Heart right ventricle (tissue), 16 donors: ENCODE measurements at regions not wholly inside any gene's neighbourhood (a gene's known extent, or its start where the extent isn't known, plus 50 kb on each side); places are given as distances from the start of the nearest gene placed in this dataset.

ENCODE experiments used
- ATAC-seq, 8 donors: fragments of 200-7000 bp; cut with Tn5 transposase; one replicate each; pipeline ENCODE4 v1.9.1; 2020; ENCODE audit warnings: mild to moderate bottlenecking in 8 of 8, moderate library complexity in 8 of 8, moderate number of reproducible peaks in 1 of 8
- DNase-seq, 2 donors: peaks; one replicate each; pipeline ENCODE4 v3.0.0-alpha.2; 2020
- H3K27ac ChIP-seq, 10 donors: fragments of 200-600 bp; sonication (generic) in 2 of 10; one replicate each; pipeline versions ENCODE4 v1.5.0 to v1.8.0; 2020 to 2022; ENCODE audit warnings: mild to moderate bottlenecking in 3 of 10
- H3K27me3 ChIP-seq, 7 donors: fragments of 200-600 bp; one replicate each; pipeline ENCODE4 v1.8.0; 2021 to 2022; ENCODE audit warnings: mild to moderate bottlenecking in 2 of 7
- H3K36me3 ChIP-seq, 9 donors: fragments of 200-600 bp; sonication (generic) in 1 of 9; one replicate each; pipeline versions ENCODE4 v1.5.0 to v1.8.0; 2020 to 2022; ENCODE audit warnings: mild to moderate bottlenecking in 2 of 9
- H3K4me1 ChIP-seq, 9 donors: fragments of 200-600 bp; sonication (generic) in 1 of 9; one replicate each; pipeline versions ENCODE4 v1.5.0 to v1.8.0; 2020 to 2022; ENCODE audit warnings: mild to moderate bottlenecking in 4 of 9
- H3K4me3 ChIP-seq, 10 donors: fragments of 200-600 bp; sonication (generic) in 2 of 10; one replicate each; pipeline versions ENCODE4 v1.5.0 to v1.8.0; 2020 to 2022; ENCODE audit warnings: mild to moderate bottlenecking in 7 of 10, moderate library complexity in 2 of 10
- H3K9me3 ChIP-seq, 11 donors: fragments of 200-600 bp in 10 of 11; sonication (generic) in 2 of 11; one replicate each; pipeline versions ENCODE4 v1.5.0 to v1.8.0; 2013 to 2022; ENCODE audit warnings: mild to moderate bottlenecking in 2 of 11, control low read depth in 1 of 11, moderate library complexity in 1 of 11
- WGBS, 2 donors: extraction: QIAGEN DNeasy Blood & Tissue Kit; methylation state at CpG; one replicate each; pipeline ENCODE4 v1.1.7; 2013; ENCODE audit warnings: inconsistent platforms in 1 of 2; 5-methylcytosine and 5-hydroxymethylcytosine counted together
- intact Hi-C, 10 donors: fragments of 100-400 bp; cut with DNase I; formaldehyde crosslinking; loops; one replicate each; pipeline versions ENCODE4 v1.11.1 to v1.14.2; 2022
- TF ChIP-seq, protein P1 (sequence below), 9 donors: fragments of 200-600 bp; sonication (generic) in 2 of 9; IDR thresholded peaks; one replicate each; pipeline versions ENCODE4 v1.5.0 to v1.8.0; 2021 to 2022; ENCODE audit warnings: antibody characterized with exemption in 9 of 9, mild to moderate bottlenecking in 5 of 9, moderate library complexity in 1 of 9
- donor health status: Arrhythmogenic right ventricular cardiomyopathy.
- donor health status: ischemic (EF 13 %, LVEDD 7.1; RV severe dilation, severe dysfunction).
- donor health status: healthy with polysubstance abuse.
- donor health status: DM: no; HTN: yes; CAD: no.
- donor health status: DM: no; HTN: no; CAD: no.
- donor health status: ischemic (EF 25% LVEDD 6.9; RV normal size, moderate dysfunction).
- donor health status: ischemic (EF 25% LVEDD 5.7; RV mildly dilated, moderate dysfunction).
- donor health status: healthy.
- donor health status: DM: yes; HTN: yes; CAD: no.
- donor health status: Ischemic cardiomyopathy.
- donor health status: ischemic (EF 35%, LVEDD 5.7; RV mildly dilated, moderate dysfunction).
- donor health status: nonischemic (EF 11% LVEDD 7.7; RV severe dilation, severe dysfunction).
- donor health status: DM: yes; HTN: yes; CAD: no.
- donor health status: PGD.
- donor health status: ischemic (EF 29% LVEDD 5.4; RV normal size, mild dysfunction).
- donor health status: nonischemic (EF 23%, LVEDD 6.1; RV moderate dilation, normal function).

DNA sequence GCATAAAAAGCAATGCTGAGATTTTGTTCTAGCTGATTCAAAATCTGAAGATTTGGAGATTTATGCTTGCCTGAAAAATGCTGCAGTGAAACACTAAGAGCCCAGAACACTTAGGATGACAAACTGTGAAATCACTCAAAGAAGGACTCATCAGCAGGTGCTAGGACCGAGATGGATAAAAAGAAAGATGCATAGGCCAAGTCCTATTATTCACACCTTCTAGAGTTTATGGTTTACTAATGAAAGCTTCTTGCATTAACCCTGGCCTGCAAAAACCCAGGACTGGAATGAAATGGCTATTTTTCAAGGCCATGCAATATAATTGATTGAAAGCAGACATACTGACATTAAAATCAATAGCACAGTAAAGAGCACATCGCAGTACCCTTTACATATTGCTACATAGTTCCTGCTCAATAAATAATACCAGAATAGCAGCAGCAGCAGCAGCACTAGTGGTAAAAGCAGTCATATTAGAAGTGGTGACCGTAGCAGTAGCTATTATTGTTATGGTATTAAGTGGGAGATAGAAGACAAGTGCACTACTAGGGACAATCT is 161.7 kb downstream of the RAB38 start:
- H3K27ac ChIP-seq, result no peak overlapping the region
- DNase-seq (no peak), ATAC-seq (no peak)
- H3K36me3 ChIP-seq, result no peaks in the 10 kb centered on the region
- intact Hi-C loops, result no loop called here
- no peaks in the 10 kb centered on the region for H3K9me3 ChIP-seq
- TF ChIP-seq, protein P1, sequence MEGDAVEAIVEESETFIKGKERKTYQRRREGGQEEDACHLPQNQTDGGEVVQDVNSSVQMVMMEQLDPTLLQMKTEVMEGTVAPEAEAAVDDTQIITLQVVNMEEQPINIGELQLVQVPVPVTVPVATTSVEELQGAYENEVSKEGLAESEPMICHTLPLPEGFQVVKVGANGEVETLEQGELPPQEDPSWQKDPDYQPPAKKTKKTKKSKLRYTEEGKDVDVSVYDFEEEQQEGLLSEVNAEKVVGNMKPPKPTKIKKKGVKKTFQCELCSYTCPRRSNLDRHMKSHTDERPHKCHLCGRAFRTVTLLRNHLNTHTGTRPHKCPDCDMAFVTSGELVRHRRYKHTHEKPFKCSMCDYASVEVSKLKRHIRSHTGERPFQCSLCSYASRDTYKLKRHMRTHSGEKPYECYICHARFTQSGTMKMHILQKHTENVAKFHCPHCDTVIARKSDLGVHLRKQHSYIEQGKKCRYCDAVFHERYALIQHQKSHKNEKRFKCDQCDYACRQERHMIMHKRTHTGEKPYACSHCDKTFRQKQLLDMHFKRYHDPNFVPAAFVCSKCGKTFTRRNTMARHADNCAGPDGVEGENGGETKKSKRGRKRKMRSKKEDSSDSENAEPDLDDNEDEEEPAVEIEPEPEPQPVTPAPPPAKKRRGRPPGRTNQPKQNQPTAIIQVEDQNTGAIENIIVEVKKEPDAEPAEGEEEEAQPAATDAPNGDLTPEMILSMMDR (IDR thresholded peaks at IDR 0.05), result no peak
- no peaks in the 10 kb centered on the region for H3K27me3 ChIP-seq
- H3K4me1 ChIP-seq, result no peaks in the 10 kb centered on the region
- WGBS, 2 donors, result 70 to 74% methylated on average over 3 of the region's 3 CpGs
- H3K4me3 ChIP-seq, result no peak overlapping the region

DNA sequence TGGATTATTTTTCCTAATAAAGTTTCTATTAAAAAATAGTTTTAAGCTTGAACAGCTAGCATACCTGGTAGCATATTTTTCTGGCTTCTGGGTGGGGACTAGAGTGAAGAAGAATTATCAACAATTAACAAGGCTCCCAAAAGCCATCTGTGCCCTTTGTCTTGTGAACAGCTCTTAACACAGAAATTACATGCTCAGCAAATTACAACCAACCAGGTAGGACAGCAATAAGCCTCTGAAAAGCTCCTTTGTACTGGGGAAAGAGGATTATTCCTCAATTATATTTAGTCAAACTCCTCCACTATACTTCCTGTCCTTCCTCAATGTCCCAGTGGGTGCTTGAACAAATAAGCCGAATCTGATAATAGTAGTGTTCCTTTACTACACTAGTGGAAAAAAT is 162.8 kb downstream of the RAB38 start:
- Histone ChIP-seq H3K36me3 (no peaks in the 10 kb centered on the region), H3K9me3 (no peaks in the 10 kb centered on the region), H3K4me3 (no peak overlapping the region), H3K27me3 (no peaks in the 10 kb centered on the region), H3K27ac (no peak overlapping the region), H3K4me1 (no peaks in the 10 kb centered on the region)
- intact Hi-C loops, result no loop called here
- 75 to 86% methylated on average over 1 of the region's 1 CpG for WGBS, 2 donors
- TF ChIP-seq, protein P1 (IDR thresholded peaks at IDR 0.05), result no peak
- DNase-seq, result no peak
- ATAC-seq, result no peak

DNA sequence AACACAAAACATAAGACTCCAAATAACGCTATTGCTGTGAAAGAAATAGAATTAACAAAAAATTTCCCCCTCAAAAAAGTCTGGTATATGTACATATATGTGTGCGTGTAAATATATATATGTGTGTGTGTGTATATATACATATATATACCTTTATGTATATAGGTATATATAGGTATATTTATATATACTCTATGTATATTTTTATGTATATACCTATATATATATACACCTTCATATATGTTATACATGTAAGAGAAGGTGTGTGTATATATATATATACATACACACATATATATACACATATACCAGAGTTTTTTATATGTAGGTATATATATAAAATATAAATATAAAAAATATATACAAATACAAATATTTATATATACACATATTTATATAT is 199.2 kb downstream of the RAB38 start:
- no peaks in the 10 kb centered on the region for H3K4me1 ChIP-seq
- no peak overlapping the region for H3K27ac ChIP-seq
- H3K9me3 ChIP-seq, result no peaks in the 10 kb centered on the region
- TF ChIP-seq, protein P1 (IDR thresholded peaks at IDR 0.05), result no peak
- DNase-seq (no peak), ATAC-seq (no peak)
- H3K4me3 ChIP-seq, result no peak overlapping the region
- no peaks in the 10 kb centered on the region for H3K27me3 ChIP-seq
- no peaks in the 10 kb centered on the region for H3K36me3 ChIP-seq
- intact Hi-C loops, result no loop called here
- 95 to 99% methylated on average over 2 of the region's 2 CpGs for WGBS, 2 donors

DNA sequence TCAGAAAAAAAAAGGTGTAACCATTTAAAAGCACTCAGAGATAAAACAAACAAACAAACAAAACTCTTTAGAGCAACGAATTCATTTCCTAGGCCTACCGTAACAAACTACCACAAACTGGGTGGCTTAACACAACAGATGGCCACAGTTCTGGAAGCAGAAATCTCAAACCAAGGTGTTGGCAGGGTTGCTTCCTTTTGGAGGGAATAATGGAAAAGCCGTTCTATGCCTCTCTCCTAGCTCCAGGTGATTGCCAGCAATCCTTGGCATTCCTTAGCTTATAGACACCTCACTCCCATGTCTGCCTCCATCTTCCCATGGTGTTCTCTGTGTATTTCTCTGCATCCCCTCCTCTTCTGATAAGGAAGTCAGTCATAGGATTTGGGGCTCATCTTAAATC is 200.4 kb downstream of the RAB38 start:
- H3K27me3 ChIP-seq, result no peaks in the 10 kb centered on the region
- H3K36me3 ChIP-seq, result no peaks in the 10 kb centered on the region
- intact Hi-C loops, result no loop called here
- H3K4me3 ChIP-seq, result no peak overlapping the region
- DNase-seq (no peak), ATAC-seq (no peak)
- WGBS, 2 donors, result 73% methylated on average over 3 of the region's 3 CpGs
- TF ChIP-seq, protein P1 (IDR thresholded peaks at IDR 0.05), result no peak
- no peak overlapping the region for H3K27ac ChIP-seq
- no peaks in the 10 kb centered on the region for H3K9me3 ChIP-seq
- H3K4me1 ChIP-seq, result no peaks in the 10 kb centered on the region
